HCT116 (cell line): ENCODE measurements at regions not wholly inside any gene's neighbourhood (a gene's known extent, or its start where the extent isn't known, plus 50 kb on each side); places are given as distances from the start of the nearest gene placed in this dataset.

Experiments
- ATAC-seq: fragments of 200-7000 bp; cut with Tn5 transposase; 2 replicates; pipeline ENCODE4 v1.9.1; 2020; ENCODE audit warnings: mild to moderate bottlenecking, moderate library complexity
- BruUV-seq: library from RNA; stranded (reverse); fragments of 400-500 nt; replicated peaks from 2 replicates; lab custom pipeline; 2021; lab: Mats Ljungman, UMichigan
- CTCF ChIA-PET: fragments of 300-600 bp; sonication (Branson Sonifier 250); formaldehyde crosslinking; loops from one replicate; lab custom pipeline; 2021; ENCODE audit warnings: antibody characterized with exemption; lab: Charles Lee
- POLR2A ChIA-PET: fragments of 300-600, 350-600 bp; sonication (Branson Sonifier 250); formaldehyde crosslinking; loops from one replicate; lab custom pipeline; 2021; ENCODE audit warnings: antibody characterized with exemption; lab: Charles Lee
- RAD21 ChIA-PET, 2 experiments: fragments of 300-600 bp; sonication (Branson Sonifier 250); formaldehyde crosslinking; loops; one replicate each; lab custom pipeline; 2023; ENCODE audit warnings: low total read pairs in 2 of 2; ENCODE audit not compliant: uncharacterized antibody in 2 of 2, unreplicated experiment in 2 of 2, low non-redundant PET in 1 of 2; lab: Charles Lee
- DNase-seq: peaks from one replicate; pipeline ENCODE4 v3.0.0-alpha.2; 2010; ENCODE audit warnings: low read depth, low spot score
- H2AFZ ChIP-seq: fragments of 200-600 bp; shearing (Covaris generic), sonication (generic); 2 replicates; pipeline ENCODE4 v1.6.1; 2017; ENCODE audit warnings: low read depth, mixed run types, mixed read lengths, antibody characterized with exemption, low read length; ENCODE audit not compliant: poor library complexity, severe bottlenecking
- H3K27ac ChIP-seq: 2 replicates; pipeline ENCODE4 v1.5.1; 2012; ENCODE audit warnings: low read depth, low read length
- H3K27me3 ChIP-seq: fragments of 200-600 bp; sonication (generic); 2 replicates; pipeline ENCODE4 v1.6.1; 2016; ENCODE audit warnings: mixed run types, low read length, mixed read lengths; ENCODE audit not compliant: insufficient read depth
- H3K36me3 ChIP-seq, 2 experiments: fragments of 200-500 bp in 1 of 2; fragments of 200-600 bp in 1 of 2; sonication (Bioruptor generic) in 1 of 2; sonication (generic) in 1 of 2; 2 replicates each; pipeline versions ENCODE4 v1.5.1 to v1.6.1; 2014 to 2016; ENCODE audit warnings: low read length in 2 of 2, inconsistent platforms in 1 of 2, mixed read lengths in 1 of 2, mixed run types in 1 of 2; ENCODE audit not compliant: insufficient read depth in 2 of 2, control insufficient read depth in 1 of 2
- H3K4me1 ChIP-seq, 2 experiments: fragments of 200-600 bp in 1 of 2; sonication (generic) in 1 of 2; 2 replicates each; pipeline versions ENCODE4 v1.5.1 to v1.6.1; 2012 to 2017; ENCODE audit warnings: low read length in 2 of 2, inconsistent platforms in 1 of 2, mild to moderate bottlenecking in 1 of 2, mixed read lengths in 1 of 2, mixed run types in 1 of 2, moderate library complexity in 1 of 2; ENCODE audit not compliant: insufficient read depth in 2 of 2, control insufficient read depth in 1 of 2
- H3K4me2 ChIP-seq: fragments of 200-600 bp; sonication (generic); 2 replicates; pipeline ENCODE4 v1.6.1; 2017; ENCODE audit warnings: mixed run types, low read length, mixed read lengths
- H3K4me3 ChIP-seq, 2 experiments: fragments of 200-600 bp in 1 of 2; sonication (generic) in 1 of 2; replicated peaks in 1 of 2; 2 replicates each; pipeline ENCODE4 v1.5.1; 2011 to 2016; ENCODE audit warnings: low read length in 2 of 2, control low read depth in 1 of 2, low read depth in 1 of 2, mild to moderate bottlenecking in 1 of 2, mixed read lengths in 1 of 2, mixed run types in 1 of 2
- H3K79me2 ChIP-seq: fragments of 200-600 bp; sonication (generic); 2 replicates; pipeline ENCODE4 v1.6.1; 2017; ENCODE audit warnings: mild to moderate bottlenecking, mixed run types, low read length, moderate library complexity, mixed read lengths; ENCODE audit not compliant: insufficient read depth
- H3K9ac ChIP-seq: fragments of 200-600 bp; sonication (generic); 2 replicates; pipeline ENCODE4 v1.6.1; 2016; ENCODE audit warnings: low read length, mixed read lengths
- H3K9me2 ChIP-seq: fragments of 200-600 bp; sonication (generic), shearing (Covaris generic); 2 replicates; pipeline ENCODE4 v1.6.1; 2017; ENCODE audit warnings: mixed run types, mild to moderate bottlenecking, moderate library complexity; ENCODE audit not compliant: insufficient read depth
- H3K9me3 ChIP-seq, 2 experiments: fragments of 200-500 bp in 1 of 2; fragments of 200-600 bp in 1 of 2; sonication (Bioruptor generic) in 1 of 2; sonication (generic) in 1 of 2; 2 replicates each; pipeline ENCODE4 v1.6.1; 2014 to 2017; ENCODE audit warnings: low read length in 2 of 2, mixed read lengths in 2 of 2, inconsistent platforms in 1 of 2, low read depth in 1 of 2, mild to moderate bottlenecking in 1 of 2, mixed run types in 1 of 2, moderate library complexity in 1 of 2; ENCODE audit not compliant: control insufficient read depth in 1 of 2, insufficient read depth in 1 of 2
- H4K20me1 ChIP-seq: fragments of 200-600 bp; sonication (generic), shearing (Covaris generic); 2 replicates; pipeline ENCODE4 v1.6.1; 2017; ENCODE audit warnings: mixed run types, mild to moderate bottlenecking, moderate library complexity; ENCODE audit not compliant: insufficient read depth
- ATF3 ChIP-seq: IDR thresholded peaks from 2 replicates; pipeline ENCODE4 v1.6.1; 2012
- CEBPB ChIP-seq: IDR thresholded peaks from 2 replicates; pipeline ENCODE4 v1.6.1; 2012; ENCODE audit warnings: low read depth
- EGR1 ChIP-seq: IDR thresholded peaks from 2 replicates; pipeline ENCODE4 v1.6.1; 2012; ENCODE audit warnings: low read depth
- ELF1 ChIP-seq: IDR thresholded peaks from 2 replicates; pipeline ENCODE4 v1.6.1; 2012; ENCODE audit warnings: low read depth, borderline replicate concordance
- EZH2 ChIP-seq: fragments of 200-600 bp; sonication (generic); IDR thresholded peaks from 2 replicates; pipeline ENCODE4 v1.6.1; 2017; ENCODE audit warnings: antibody characterized with exemption, mixed run types
- EZH2phosphoT487 ChIP-seq: fragments of 200-600 bp; IDR thresholded peaks from 2 replicates; pipeline ENCODE4 v1.6.1; 2018; ENCODE audit warnings: antibody characterized with exemption, borderline replicate concordance
- FOSL1 ChIP-seq: IDR thresholded peaks from 2 replicates; pipeline ENCODE4 v1.6.1; 2012; ENCODE audit warnings: low read depth
- JUND ChIP-seq: IDR thresholded peaks from 2 replicates; pipeline ENCODE4 v1.6.1; 2012
- MAX ChIP-seq: IDR thresholded peaks from 2 replicates; pipeline ENCODE4 v1.6.1; 2012
- RAD21 ChIP-seq: IDR thresholded peaks from 2 replicates; pipeline ENCODE4 v1.6.1; 2012; ENCODE audit warnings: low read depth, mild to moderate bottlenecking
- REST ChIP-seq: IDR thresholded peaks from 2 replicates; pipeline ENCODE4 v1.6.1; 2012; ENCODE audit warnings: low read depth
- SIN3A ChIP-seq: IDR thresholded peaks from 2 replicates; pipeline ENCODE4 v1.6.1; 2012; ENCODE audit warnings: low read depth
- SP1 ChIP-seq: IDR thresholded peaks from 2 replicates; pipeline ENCODE4 v1.6.1; 2012; ENCODE audit warnings: low read depth
- SRF ChIP-seq: IDR thresholded peaks from 2 replicates; pipeline ENCODE4 v1.6.1; 2012; ENCODE audit warnings: low read depth
- TCF7L2 ChIP-seq: IDR thresholded peaks from 2 replicates; pipeline ENCODE4 v1.7.0; 2011; ENCODE audit warnings: borderline replicate concordance, inconsistent platforms; ENCODE audit not compliant: insufficient read depth, insufficient read length; ENCODE audit errors: extremely low read depth
- YY1 ChIP-seq: IDR thresholded peaks from 2 replicates; pipeline ENCODE4 v1.6.1; 2011; ENCODE audit warnings: low read length, low read depth, moderate library complexity, mild to moderate bottlenecking; ENCODE audit not compliant: insufficient replicate concordance; ENCODE audit errors: extremely low read depth
- ZBTB33 ChIP-seq: IDR thresholded peaks from 2 replicates; pipeline ENCODE4 v1.6.1; 2011; ENCODE audit warnings: mild to moderate bottlenecking, low read length, moderate library complexity; ENCODE audit not compliant: insufficient replicate concordance; ENCODE audit errors: extremely low read depth
- ZFX ChIP-seq: fragments of 450-650 bp; IDR thresholded peaks from 2 replicates; pipeline ENCODE4 v1.6.1; 2017
- intact Hi-C: fragments of 100-400 bp; cut with micrococcal nuclease; formaldehyde crosslinking; loops from 2 replicates; pipeline ENCODE4 v1.10.0; 2022

GRCh38 chr14:83312511-83312910 lies 1778.9 kb upstream of the SEL1L start:
- RAD21 ChIA-PET = no interaction called here
- TF ChIP-seq MAX (no peak), ZFX (no peak), CEBPB (no peak), ATF3 (no peak), REST (no peak), TCF7L2 (no peak), EZH2phosphoT487 (no peak), EZH2 (no peak), ZBTB33 (no peak), SRF (no peak), EGR1 (no peak), RAD21 (no peak), JUND (no peak), ELF1 (no peak), YY1 (no peak), FOSL1 (no peak), SP1 (no peak), SIN3A (no peak)
- TF ChIP-seq, all 23 proteins: peak for 0
- no TSS peak for BruUV-seq
- DNase-seq (no peak), ATAC-seq (no peak)
- no peaks in the 10 kb centered on the region for H3K79me2 ChIP-seq
- no peak overlapping the region for H3K4me2 ChIP-seq
- no peak overlapping the region for H3K27ac ChIP-seq
- H3K4me3 ChIP-seq = no peak overlapping the region
- H3K36me3 ChIP-seq = no peaks in the 10 kb centered on the region
- H3K9ac ChIP-seq = no peak overlapping the region
- H3K9me2 ChIP-seq = no peaks in the 10 kb centered on the region
- H3K27me3 ChIP-seq = no peaks in the 10 kb centered on the region
- no peak overlapping the region for H2AFZ ChIP-seq
- no peaks in the 10 kb centered on the region for H4K20me1 ChIP-seq
- intact Hi-C loops = no loop called here
- CTCF ChIA-PET = no interaction called here
- H3K9me3 ChIP-seq = peaks cover 6 to 26% of the 10 kb centered on the region in 2 experiments; a peak in 2 of 4 replicates
- POLR2A ChIA-PET = no interaction called here
- H3K4me1 ChIP-seq = no peaks in the 10 kb centered on the region
